Liver (tissue), 3 donors: ENCODE measurements at regions not wholly inside any gene's neighbourhood (a gene's known extent, or its start where the extent isn't known, plus 50 kb on each side); places are given as distances from the start of the nearest gene placed in this dataset.

Source experiments
- FOXA1 ChIP-seq: IDR thresholded peaks from 2 replicates; pipeline ENCODE4 v1.6.1; 2016; ENCODE audit warnings: antibody characterized with exemption
- GABPA ChIP-seq, 2 donors: IDR thresholded peaks in 1 of 2; conservative IDR thresholded peaks in 1 of 2; 2 replicates each; pipeline ENCODE4 v1.6.1; 2016; ENCODE audit warnings: antibody characterized with exemption in 2 of 2, mild to moderate bottlenecking in 1 of 2, moderate library complexity in 1 of 2
- HNF4G ChIP-seq: IDR thresholded peaks from 2 replicates; pipeline ENCODE4 v1.6.1; 2016; ENCODE audit warnings: antibody characterized with exemption
- JUND ChIP-seq, 2 donors: IDR thresholded peaks; 2 replicates each; pipeline ENCODE4 v1.6.1; 2016; ENCODE audit warnings: antibody characterized with exemption in 2 of 2
- NR2F2 ChIP-seq: IDR thresholded peaks from 2 replicates; pipeline ENCODE4 v1.6.1; 2016; ENCODE audit warnings: antibody characterized with exemption
- RAD21 ChIP-seq, 2 donors: IDR thresholded peaks; 2 replicates each; pipeline ENCODE4 v1.6.1; 2016; ENCODE audit warnings: antibody characterized with exemption in 2 of 2, mild to moderate bottlenecking in 2 of 2
- SP1 ChIP-seq: IDR thresholded peaks from 2 replicates; pipeline ENCODE4 v1.6.1; 2018; ENCODE audit warnings: antibody characterized with exemption, mild to moderate bottlenecking
- TAF1 ChIP-seq: conservative IDR thresholded peaks from 2 replicates; pipeline ENCODE4 v1.6.1; 2016; ENCODE audit warnings: antibody characterized with exemption, mild to moderate bottlenecking
- YY1 ChIP-seq: IDR thresholded peaks from 2 replicates; pipeline ENCODE4 v1.6.1; 2016; ENCODE audit warnings: antibody characterized with exemption, mild to moderate bottlenecking
- TF ChIP-seq, protein P1 (sequence below): fragments of 150-350 bp; IDR thresholded peaks from 2 replicates; pipeline ENCODE4 v1.5.1; 2017; ENCODE audit warnings: improper control_type of control experiment, low read depth, low read length; ENCODE audit not compliant: missing input control
- TF ChIP-seq, protein P2 (sequence below): IDR thresholded peaks from 2 replicates; pipeline ENCODE4 v1.6.1; 2016; ENCODE audit warnings: antibody characterized with exemption, mild to moderate bottlenecking
- TF ChIP-seq, protein P3 (sequence below): IDR thresholded peaks from 2 replicates; pipeline ENCODE4 v1.6.1; 2016; ENCODE audit warnings: antibody characterized with exemption
- TF ChIP-seq, protein P4 (sequence below): IDR thresholded peaks from 2 replicates; pipeline ENCODE4 v1.6.1; 2016; ENCODE audit warnings: antibody characterized with exemption
- TF ChIP-seq, protein P5 (sequence below): IDR thresholded peaks from 2 replicates; pipeline ENCODE4 v1.6.1; 2016; ENCODE audit warnings: antibody characterized with exemption
- donor health status: healthy.
- donor health status: healthy.

DNA sequence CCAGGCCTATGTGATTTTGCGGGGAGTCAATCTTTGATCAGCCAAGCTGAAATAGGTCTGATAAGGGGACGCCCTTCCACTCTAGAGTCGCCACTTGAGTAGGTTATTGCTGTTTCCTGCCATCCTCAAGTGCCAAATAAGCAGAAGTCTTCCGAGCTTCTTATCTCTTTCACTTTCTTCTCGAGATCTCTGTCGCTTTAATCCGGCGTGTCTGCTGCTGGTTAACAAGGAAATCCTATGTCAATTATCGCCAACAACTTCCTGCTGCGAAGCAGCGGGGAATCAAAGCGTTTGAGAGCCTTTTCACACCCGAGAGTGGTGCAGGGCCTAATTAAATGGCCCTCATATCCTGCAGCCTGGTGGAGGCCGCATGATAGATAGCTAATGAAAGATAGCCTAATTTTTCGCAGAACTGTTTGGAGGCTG is 215.9 kb downstream of the RAB11FIP2 start:
- TF ChIP-seq, protein P1, sequence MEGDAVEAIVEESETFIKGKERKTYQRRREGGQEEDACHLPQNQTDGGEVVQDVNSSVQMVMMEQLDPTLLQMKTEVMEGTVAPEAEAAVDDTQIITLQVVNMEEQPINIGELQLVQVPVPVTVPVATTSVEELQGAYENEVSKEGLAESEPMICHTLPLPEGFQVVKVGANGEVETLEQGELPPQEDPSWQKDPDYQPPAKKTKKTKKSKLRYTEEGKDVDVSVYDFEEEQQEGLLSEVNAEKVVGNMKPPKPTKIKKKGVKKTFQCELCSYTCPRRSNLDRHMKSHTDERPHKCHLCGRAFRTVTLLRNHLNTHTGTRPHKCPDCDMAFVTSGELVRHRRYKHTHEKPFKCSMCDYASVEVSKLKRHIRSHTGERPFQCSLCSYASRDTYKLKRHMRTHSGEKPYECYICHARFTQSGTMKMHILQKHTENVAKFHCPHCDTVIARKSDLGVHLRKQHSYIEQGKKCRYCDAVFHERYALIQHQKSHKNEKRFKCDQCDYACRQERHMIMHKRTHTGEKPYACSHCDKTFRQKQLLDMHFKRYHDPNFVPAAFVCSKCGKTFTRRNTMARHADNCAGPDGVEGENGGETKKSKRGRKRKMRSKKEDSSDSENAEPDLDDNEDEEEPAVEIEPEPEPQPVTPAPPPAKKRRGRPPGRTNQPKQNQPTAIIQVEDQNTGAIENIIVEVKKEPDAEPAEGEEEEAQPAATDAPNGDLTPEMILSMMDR, result no peak
- TF ChIP-seq SP1 (no peak), NR2F2 (no peak), RAD21 (IDR thresholded peaks at IDR 0.05) (no peak), TAF1 (no peak), HNF4G (no peak), GABPA (IDR thresholded peaks at IDR 0.05 in 1 of 2, conservative IDR thresholded peaks at IDR 0.05 in 1 of 2) (no peak), FOXA1 (no peak), YY1 (no peak), JUND (IDR thresholded peaks at IDR 0.05) (no peak)
- TF ChIP-seq, protein P2, sequence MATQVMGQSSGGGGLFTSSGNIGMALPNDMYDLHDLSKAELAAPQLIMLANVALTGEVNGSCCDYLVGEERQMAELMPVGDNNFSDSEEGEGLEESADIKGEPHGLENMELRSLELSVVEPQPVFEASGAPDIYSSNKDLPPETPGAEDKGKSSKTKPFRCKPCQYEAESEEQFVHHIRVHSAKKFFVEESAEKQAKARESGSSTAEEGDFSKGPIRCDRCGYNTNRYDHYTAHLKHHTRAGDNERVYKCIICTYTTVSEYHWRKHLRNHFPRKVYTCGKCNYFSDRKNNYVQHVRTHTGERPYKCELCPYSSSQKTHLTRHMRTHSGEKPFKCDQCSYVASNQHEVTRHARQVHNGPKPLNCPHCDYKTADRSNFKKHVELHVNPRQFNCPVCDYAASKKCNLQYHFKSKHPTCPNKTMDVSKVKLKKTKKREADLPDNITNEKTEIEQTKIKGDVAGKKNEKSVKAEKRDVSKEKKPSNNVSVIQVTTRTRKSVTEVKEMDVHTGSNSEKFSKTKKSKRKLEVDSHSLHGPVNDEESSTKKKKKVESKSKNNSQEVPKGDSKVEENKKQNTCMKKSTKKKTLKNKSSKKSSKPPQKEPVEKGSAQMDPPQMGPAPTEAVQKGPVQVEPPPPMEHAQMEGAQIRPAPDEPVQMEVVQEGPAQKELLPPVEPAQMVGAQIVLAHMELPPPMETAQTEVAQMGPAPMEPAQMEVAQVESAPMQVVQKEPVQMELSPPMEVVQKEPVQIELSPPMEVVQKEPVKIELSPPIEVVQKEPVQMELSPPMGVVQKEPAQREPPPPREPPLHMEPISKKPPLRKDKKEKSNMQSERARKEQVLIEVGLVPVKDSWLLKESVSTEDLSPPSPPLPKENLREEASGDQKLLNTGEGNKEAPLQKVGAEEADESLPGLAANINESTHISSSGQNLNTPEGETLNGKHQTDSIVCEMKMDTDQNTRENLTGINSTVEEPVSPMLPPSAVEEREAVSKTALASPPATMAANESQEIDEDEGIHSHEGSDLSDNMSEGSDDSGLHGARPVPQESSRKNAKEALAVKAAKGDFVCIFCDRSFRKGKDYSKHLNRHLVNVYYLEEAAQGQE, result no peak
- TF ChIP-seq, protein P3, sequence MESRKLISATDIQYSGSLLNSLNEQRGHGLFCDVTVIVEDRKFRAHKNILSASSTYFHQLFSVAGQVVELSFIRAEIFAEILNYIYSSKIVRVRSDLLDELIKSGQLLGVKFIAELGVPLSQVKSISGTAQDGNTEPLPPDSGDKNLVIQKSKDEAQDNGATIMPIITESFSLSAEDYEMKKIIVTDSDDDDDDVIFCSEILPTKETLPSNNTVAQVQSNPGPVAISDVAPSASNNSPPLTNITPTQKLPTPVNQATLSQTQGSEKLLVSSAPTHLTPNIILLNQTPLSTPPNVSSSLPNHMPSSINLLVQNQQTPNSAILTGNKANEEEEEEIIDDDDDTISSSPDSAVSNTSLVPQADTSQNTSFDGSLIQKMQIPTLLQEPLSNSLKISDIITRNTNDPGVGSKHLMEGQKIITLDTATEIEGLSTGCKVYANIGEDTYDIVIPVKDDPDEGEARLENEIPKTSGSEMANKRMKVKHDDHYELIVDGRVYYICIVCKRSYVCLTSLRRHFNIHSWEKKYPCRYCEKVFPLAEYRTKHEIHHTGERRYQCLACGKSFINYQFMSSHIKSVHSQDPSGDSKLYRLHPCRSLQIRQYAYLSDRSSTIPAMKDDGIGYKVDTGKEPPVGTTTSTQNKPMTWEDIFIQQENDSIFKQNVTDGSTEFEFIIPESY, result no peak
- TF ChIP-seq, protein P4, sequence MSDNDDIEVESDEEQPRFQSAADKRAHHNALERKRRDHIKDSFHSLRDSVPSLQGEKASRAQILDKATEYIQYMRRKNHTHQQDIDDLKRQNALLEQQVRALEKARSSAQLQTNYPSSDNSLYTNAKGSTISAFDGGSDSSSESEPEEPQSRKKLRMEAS, result no peak
- TF ChIP-seq, protein P5, sequence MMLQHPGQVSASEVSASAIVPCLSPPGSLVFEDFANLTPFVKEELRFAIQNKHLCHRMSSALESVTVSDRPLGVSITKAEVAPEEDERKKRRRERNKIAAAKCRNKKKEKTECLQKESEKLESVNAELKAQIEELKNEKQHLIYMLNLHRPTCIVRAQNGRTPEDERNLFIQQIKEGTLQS, result no peak
